Neutrophil (primary cell): ENCODE measurements at regions not wholly inside any gene's neighbourhood (a gene's known extent, or its start where the extent isn't known, plus 50 kb on each side); places are given as distances from the start of the nearest gene placed in this dataset.

Experiments
- H3K27ac ChIP-seq: fragments of 200-600 bp; sonication (generic); 2 replicates; pipeline ENCODE4 v1.5.1; 2016; ENCODE audit warnings: mild to moderate bottlenecking, moderate library complexity
- H3K27me3 ChIP-seq: fragments of 200-600 bp; sonication (generic); 2 replicates; pipeline ENCODE4 v1.6.0; 2016; ENCODE audit warnings: mild to moderate bottlenecking
- H3K36me3 ChIP-seq: fragments of 200-600 bp; sonication (generic); 2 replicates; pipeline ENCODE4 v1.5.1; 2017
- H3K4me1 ChIP-seq, 2 experiments: fragments of 200-600 bp in 1 of 2; sonication (generic) in 1 of 2; 1 replicate in 1 of 2; 2 replicates in 1 of 2; pipeline versions ENCODE4 v1.5.1 to v1.6.1; 2013 to 2016; ENCODE audit warnings: low read depth in 1 of 2, low read length in 1 of 2, mild to moderate bottlenecking in 1 of 2, moderate library complexity in 1 of 2; ENCODE audit not compliant: control insufficient read depth in 1 of 2, insufficient read depth in 1 of 2
- H3K4me3 ChIP-seq, 2 experiments: fragments of 200-600 bp in 1 of 2; sonication (generic) in 1 of 2; 1 replicate in 1 of 2; 2 replicates in 1 of 2; pipeline ENCODE4 v1.5.1; 2013 to 2016; ENCODE audit warnings: low read depth in 1 of 2, low read length in 1 of 2, mild to moderate bottlenecking in 1 of 2, moderate library complexity in 1 of 2
- H3K9me3 ChIP-seq: fragments of 200-600 bp; sonication (generic); 2 replicates; pipeline ENCODE4 v1.5.1; 2016
- CTCF ChIP-seq: fragments of 200-600 bp; sonication (generic); IDR thresholded peaks from 2 replicates; pipeline ENCODE4 v1.5.1; 2016; ENCODE audit warnings: antibody characterized with exemption

DNA sequence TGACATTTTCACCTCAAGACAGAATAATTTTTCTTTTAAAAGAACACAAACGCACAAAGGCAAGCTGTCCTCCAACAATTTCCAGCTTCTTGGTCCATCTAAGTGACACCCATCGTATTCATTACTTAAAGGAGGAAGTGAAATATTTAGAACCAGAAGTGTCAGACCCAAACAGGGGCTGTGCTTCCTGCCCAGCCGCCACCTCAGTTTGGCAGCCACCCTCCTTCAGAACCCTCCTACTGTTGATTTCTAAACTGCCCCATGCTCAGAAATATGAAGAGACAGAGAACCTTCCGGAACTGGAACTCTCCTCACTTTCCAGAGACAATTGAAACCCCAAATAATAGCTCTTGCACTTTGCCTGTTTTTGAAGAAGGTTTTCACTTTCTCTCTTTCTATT lies 734.8 kb upstream of the SALL3 start:
- Histone ChIP-seq H3K36me3 (no peaks in the 10 kb centered on the region), H3K27me3 (no peaks in the 10 kb centered on the region), H3K9me3 (no peaks in the 10 kb centered on the region), H3K4me1 (no peaks in the 10 kb centered on the region), H3K4me3 (no peak overlapping the region), H3K27ac (no peak overlapping the region)
- TF ChIP-seq CTCF = no peak

DNA sequence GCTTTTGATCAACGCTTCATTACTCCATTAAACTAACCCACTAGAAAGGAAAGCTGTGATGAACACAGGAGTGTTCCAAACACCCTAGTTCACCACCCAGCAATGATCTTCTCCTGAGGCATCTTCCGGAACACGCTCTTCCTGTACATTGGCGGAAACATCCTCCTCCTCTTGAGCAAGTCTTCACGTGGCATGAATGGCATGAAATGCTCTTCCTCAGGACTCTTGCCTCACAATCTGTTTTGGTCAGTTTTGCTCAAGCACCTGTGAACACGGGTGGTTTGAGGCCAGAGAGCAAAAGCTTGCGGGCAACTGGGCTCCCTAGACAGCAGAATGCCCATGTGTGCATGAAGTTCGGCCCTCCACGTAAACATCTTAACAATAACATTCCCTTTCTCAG lies 734.2 kb upstream of the SALL3 start:
- Histone ChIP-seq H3K27me3 (no peaks in the 10 kb centered on the region), H3K4me1 (no peaks in the 10 kb centered on the region), H3K27ac (no peak overlapping the region), H3K9me3 (no peaks in the 10 kb centered on the region), H3K36me3 (no peaks in the 10 kb centered on the region), H3K4me3 (no peak overlapping the region)
- TF ChIP-seq CTCF = no peak

DNA sequence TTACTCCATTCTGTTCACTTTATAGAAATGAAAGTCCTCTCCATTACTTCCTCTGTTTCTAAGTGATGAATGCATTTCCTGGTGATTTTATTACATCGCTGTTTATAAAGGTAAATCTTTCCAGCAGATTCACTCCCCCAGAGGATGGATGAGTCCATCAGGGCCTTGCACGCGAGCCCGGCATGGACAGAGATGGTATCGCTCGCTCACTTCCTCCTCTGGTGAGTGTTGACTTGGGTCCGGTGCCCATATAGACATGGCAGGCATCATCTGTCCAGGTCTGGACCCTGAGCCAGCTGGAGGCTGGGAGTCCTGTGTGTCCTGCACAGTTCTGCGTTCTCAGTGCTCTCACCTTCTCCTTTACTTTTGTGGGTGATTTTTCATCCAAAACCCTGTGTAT lies 733.6 kb upstream of the SALL3 start:
- Histone ChIP-seq H3K27me3 (no peaks in the 10 kb centered on the region), H3K27ac (no peak overlapping the region), H3K4me3 (no peak overlapping the region), H3K9me3 (no peaks in the 10 kb centered on the region), H3K4me1 (no peaks in the 10 kb centered on the region), H3K36me3 (no peaks in the 10 kb centered on the region)
- TF ChIP-seq CTCF = no peak

DNA sequence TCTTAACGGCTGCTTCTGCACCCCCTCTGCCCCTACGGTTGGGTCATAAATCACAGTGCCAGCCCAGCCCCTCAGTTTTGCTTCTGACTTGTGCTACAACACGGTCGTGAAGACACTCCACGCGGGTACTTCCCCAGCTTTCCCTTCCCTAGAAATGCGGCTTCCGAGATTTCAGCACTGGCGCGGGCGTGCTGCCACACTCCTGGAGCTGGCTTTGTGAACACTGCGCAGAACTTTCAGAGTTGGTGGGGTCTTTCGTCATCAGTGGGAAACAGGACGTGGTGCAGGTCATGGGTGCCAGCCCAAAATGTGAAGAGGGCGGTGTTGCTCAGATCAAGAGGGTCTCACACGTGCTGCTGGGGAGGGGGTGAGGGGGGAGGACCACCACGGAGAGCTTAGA lies 733.0 kb upstream of the SALL3 start:
- no peak overlapping the region for H3K4me3 ChIP-seq
- H3K36me3 ChIP-seq = no peaks in the 10 kb centered on the region
- H3K27me3 ChIP-seq = no peaks in the 10 kb centered on the region
- TF ChIP-seq CTCF = no peak
- H3K27ac ChIP-seq = no peak overlapping the region
- H3K4me1 ChIP-seq = no peaks in the 10 kb centered on the region
- H3K9me3 ChIP-seq = no peaks in the 10 kb centered on the region

DNA sequence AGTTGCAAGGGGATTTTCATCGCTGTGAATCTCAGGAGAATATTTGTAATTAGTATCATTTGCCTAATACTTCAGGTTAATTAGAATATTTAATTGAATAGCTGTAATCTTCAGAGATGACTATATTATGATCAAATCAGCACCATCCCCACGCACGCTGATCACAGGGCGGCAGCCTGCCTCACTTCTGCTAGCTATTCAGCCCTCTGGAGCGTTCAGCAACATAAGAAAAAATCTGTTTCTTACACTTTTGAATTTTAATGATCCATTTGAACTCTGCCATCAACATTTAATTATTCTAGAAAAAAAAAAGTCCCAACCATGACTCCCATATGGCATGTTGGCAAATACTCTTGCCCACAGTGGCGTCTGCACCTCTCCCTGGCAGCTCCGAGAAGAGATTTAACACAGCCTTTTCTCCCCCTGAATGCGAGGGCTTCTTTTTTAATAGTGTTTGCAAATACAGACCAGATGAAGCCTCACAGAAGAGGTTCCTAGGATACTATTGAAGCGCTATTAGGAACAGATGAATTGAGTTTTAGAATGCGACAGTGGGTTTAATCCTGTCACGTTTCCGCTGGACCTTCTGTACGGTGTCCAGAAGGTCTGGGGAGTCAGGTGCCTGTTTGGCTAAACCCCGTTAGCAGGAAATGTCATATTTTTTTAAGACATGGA lies 731.9 kb upstream of the SALL3 start:
- no peaks in the 10 kb centered on the region for H3K9me3 ChIP-seq
- no peaks in the 10 kb centered on the region for H3K27me3 ChIP-seq
- no peak overlapping the region for H3K27ac ChIP-seq
- TF ChIP-seq CTCF = no peak
- H3K4me1 ChIP-seq = no peaks in the 10 kb centered on the region
- no peaks in the 10 kb centered on the region for H3K36me3 ChIP-seq
- H3K4me3 ChIP-seq = no peak overlapping the region

DNA sequence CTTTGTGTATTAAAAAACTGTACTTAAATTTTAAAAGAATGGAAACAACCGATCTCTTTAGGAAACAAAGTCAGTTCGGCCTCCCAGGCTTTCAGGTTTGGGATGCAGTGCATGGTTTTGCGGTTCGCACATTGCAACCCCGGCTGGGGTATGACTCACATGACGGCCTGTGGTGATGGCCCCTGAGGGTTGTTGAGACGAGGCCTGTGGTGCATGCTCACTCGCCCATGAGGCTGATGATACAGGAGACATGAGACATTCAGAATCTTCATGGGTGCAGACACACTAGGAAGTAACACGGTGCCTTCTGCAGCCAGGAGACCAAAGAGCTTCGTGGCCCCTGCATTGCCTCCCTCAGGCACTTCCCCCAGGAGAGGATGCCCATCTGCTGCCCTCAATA lies 724.6 kb upstream of the SALL3 start:
- no peak for TF ChIP-seq CTCF
- no peaks in the 10 kb centered on the region for H3K36me3 ChIP-seq
- H3K9me3 ChIP-seq = no peaks in the 10 kb centered on the region
- H3K4me3 ChIP-seq = no peak overlapping the region
- H3K4me1 ChIP-seq = no peaks in the 10 kb centered on the region
- H3K27ac ChIP-seq = no peak overlapping the region
- no peaks in the 10 kb centered on the region for H3K27me3 ChIP-seq
